ENCODE measurements at regions not wholly inside any gene's neighbourhood (a gene's known extent, or its start where the extent isn't known, plus 50 kb on each side); places are given as distances from the start of the nearest gene placed in this dataset.

GRCh38 chr20:47847884-47848485, 62.7 kb upstream of the SULF2 start:
- TF ChIP-seq CTCF (IDR thresholded peaks at IDR 0.05) (no peak), POLR2A (IDR thresholded peaks at IDR 0.05) (no peak)

Data from right lobe of liver (tissue), 4 donors.